ENCODE measurements at regions not wholly inside any gene's neighbourhood (a gene's known extent, or its start where the extent isn't known, plus 50 kb on each side); places are given as distances from the start of the nearest gene placed in this dataset.

DNA sequence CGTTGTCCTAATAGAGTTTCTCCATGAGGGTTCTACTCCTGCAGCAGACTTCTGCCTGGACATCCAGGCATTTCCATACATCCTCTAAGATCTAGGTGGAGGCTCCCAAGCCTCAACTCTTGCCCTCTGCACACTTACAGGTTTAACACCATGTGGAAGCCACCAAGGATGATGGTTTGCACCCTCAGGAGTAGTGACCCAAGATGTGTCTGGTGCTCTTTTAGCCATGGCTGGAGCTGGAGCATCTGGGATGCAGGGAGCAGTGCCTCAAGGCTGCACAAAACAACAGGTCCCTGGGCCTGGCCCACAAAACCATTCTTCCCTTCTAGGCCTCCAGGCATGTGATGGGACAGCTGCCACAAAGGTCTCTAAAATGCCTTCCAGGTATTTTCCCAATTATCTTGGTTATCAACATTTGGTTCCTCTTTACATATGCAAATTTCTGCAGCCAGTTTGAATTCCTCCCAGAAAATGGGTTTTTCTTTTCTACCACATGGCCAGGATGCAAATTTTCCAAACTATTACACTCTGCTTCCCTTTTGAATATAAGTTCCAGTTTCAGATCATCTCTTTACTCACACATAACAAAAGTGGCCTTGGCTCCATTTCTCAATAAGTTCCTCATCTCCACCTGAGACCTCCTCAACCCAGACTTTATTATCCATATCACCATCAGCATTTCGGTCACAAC lies 69.5 kb upstream of the GNAZ start:
- no peak for DNase-seq

GRCh38 chr22:23001463-23001862 lies 68.9 kb upstream of the GNAZ start:
- DNase-seq = no peak

GRCh38 chr22:23002612-23003180 lies 67.6 kb upstream of the GNAZ start:
- no peak for DNase-seq

- DNase-seq = no peak
Observed at GRCh38 chr22:23007823-23008222, 62.5 kb upstream of the GNAZ start.

- DNase-seq = no peak
Observed at GRCh38 chr22:23008896-23009295, 61.4 kb upstream of the GNAZ start.
